HG03095 (cell line): ENCODE measurements at regions not wholly inside any gene's neighbourhood (a gene's known extent, or its start where the extent isn't known, plus 50 kb on each side); places are given as distances from the start of the nearest gene placed in this dataset.

Experiments used
- ATAC-seq: cut with Tn5 transposase; IDR thresholded peaks from one replicate; pipeline ENCODE4 v1.9.1; 2021; ENCODE audit warnings: moderate library complexity; ENCODE audit not compliant: unreplicated experiment

DNA sequence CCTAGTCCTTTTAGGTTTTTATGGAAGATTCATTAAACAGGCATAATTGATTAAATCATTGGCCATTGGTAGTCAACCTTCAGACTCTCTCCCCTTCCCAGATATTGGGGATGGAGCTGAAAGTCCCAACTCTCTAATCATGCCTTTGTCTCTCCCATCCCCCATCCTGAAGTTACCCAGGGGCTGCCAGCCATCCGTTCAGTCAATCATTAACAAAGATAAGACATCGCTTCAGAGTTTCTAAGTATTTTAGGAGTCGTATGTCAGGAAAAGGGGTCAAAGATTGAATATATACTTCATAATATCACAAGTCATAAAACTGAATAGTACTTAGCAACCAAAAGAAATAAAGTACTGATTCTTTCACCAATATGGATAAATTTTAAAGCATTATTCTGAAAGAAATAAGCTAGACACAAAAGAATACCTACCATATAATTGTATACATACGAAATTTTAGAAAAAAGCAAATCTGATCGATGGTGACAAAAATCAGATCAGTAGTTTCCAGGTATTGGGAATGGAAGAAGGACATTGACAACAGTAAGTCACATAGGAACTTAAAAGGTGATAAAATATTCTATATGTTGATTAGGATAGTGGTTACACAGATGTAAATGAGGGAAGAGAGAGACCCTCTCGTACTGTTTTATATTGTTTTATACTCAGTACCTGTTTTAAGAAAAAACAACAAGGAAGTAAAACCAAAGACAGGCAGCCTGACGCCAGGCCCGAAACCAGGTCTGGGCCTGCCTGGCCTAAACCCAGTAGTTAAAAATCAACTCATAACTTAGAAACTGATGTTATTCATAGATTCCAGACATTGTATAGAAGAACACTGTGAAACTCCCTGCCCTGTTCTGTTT, 414.4 kb downstream of the DAD1 start:
- no peak for ATAC-seq

DNA sequence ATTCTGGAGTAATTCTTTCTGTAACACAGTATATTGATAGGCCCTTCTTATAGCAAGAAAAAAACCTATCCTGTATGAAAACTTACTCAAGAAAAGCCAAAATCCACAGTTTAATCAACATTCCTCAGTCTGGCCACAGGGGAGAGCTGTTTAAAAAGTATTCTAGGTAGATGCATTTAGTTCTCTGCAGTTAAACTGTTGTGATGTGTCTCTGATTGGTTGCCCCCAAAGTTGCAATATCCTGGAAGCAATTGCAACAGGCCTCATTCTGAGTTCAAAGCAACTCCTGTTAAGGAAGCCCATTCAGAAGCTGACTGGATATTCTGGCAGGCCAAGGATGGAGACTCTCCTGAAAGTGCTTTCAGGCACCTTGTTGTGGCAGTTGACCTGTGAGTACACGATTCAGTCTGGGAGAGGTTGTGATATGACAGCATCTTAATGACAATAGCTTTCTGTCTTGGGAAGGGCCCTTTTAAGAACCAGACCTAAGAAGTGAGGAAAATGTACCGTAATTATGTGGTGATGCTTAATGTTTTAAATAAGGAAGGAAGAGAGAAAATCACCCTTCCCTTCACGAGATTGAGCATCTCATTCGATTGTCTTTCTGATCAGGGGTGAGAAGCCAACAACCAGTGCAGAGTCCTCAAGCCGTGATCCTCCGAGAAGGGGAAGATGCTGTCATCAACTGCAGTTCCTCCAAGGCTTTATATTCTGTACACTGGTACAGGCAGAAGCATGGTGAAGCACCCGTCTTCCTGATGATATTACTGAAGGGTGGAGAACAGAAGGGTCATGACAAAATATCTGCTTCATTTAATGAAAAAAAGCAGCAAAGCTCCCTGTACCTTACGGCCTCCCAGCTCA, 420.7 kb downstream of the DAD1 start:
- no peak for ATAC-seq

DNA sequence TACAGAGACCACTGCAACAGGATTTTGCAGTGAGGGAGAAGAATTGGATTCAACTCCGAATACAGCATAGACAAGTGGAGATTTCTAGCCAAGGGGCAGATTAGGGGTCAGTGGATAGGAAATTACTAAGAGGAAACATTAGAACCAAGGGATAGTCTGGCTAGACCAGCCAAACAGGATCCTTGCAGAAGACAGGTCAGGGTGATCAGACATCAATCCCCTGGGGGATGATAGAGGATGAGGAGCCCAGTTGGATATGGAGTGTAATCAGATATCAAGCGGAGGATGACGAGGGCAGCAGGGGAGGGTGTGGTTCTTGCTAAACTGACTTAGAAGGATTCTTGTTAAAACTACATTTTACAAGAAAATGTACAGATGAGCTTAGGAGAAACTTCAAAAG, 424.4 kb downstream of the DAD1 start:
- ATAC-seq: no peak

DNA sequence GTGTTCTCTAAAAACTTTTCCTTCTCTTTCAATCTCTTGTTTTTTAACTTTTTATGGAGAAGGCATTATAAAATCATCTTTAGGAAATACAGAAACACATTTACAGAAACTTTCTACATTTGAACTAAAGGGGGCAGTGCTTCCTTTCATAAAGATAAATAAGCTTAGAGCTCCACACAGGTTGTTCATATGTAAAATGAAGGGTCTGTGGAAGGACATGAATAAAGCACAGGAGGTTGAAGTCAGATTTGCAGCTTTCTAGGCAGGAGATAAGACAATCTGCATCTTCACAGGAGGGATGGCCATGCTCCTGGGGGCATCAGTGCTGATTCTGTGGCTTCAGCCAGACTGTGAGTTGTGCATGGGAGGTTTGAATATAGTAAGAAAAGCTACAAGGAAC, 426.0 kb downstream of the DAD1 start:
- no peak for ATAC-seq

DNA sequence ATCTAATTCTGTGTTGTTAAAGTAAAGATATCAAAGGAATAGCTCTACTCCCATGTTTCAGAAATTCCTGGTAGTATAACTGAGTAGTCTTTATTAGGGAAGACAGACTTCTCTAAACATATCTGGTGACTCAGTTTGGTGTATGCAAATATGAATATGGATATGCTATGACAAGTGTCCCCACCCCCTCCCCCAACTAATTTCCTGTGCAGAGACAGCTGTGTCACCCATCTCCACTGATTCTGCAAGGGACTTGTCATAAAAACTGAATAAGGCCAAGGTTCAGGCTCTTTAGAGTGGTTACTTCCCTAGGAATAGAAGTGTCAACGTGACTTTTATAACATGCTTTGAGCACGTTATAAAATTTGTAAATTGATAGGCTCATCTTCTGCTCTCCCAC, 429.1 kb downstream of the DAD1 start:
- ATAC-seq: no peak

DNA sequence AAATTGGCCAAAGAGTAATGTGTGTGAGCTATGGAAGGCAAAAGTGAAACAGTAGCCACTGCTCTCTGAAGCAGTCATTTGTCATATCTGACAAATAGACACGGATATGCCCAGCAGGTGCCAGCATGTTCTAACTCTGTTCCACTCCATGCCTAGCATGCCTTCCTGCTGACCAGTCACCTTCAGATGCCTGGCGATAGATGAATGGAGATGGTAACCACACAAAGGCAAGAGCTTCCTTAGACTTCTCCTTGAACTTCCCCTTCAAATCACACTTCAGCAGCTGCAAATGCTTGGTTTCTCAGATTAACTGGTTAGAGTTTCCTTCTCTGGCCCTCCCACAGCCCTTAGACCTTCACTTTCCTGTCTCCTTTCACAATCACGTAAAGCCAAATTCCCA, 429.9 kb downstream of the DAD1 start:
- no peak for ATAC-seq

DNA sequence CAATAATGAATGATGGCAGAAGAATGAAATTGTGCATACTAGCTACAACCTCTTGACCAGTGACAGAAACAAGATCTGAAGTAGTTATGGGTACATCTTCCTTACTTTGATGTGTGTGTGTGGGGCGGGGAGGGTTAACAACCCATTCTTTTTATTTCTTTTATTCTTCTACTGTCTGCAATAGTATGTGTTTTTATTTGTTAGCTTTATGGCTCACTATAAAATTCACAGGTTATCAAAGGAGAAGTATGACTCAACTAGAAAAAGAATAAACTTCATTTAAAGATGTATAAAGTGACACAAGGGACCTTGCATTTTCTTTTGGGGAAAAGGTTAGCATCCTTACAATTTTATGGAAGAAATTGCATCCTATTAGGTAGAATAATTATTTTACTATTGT, 430.5 kb downstream of the DAD1 start:
- ATAC-seq: no peak

DNA sequence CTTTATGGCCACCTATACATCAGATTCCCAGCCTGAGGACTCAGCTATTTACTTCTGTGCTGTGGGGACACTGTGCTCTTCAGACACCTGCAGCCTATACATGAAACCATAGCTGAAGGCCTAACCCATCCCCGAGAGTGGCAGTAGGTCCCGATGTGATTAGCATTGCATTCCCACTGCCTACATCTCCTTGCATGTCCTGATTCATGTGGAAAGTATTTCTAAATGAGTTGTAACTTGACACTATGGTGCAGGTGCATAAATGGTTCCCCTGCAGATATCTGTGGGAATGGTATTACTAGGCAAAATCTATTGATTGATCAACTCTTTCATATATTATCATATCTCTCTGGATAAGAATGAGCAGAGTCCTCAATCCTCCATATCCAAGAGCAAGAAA, 433.5 kb downstream of the DAD1 start:
- no peak for ATAC-seq

DNA sequence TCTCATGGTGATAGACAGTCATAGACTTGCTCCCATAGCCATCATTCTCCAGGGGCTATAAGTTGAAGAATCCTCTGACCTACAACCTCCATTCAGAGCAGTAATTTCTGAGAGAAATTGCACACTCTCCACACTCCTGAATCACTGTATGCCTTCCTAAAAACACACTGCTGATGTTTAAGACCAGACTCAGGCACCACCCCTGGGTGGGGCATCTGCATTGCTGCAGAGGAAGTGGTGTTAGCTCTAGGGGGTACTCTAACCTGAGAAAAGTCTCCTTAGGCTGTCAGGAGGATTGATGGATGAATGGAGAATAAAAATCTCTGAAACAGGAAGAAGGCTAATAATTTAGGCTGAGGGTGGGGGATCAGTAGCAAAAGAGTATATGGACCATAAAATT, 436.1 kb downstream of the DAD1 start:
- no peak for ATAC-seq

DNA sequence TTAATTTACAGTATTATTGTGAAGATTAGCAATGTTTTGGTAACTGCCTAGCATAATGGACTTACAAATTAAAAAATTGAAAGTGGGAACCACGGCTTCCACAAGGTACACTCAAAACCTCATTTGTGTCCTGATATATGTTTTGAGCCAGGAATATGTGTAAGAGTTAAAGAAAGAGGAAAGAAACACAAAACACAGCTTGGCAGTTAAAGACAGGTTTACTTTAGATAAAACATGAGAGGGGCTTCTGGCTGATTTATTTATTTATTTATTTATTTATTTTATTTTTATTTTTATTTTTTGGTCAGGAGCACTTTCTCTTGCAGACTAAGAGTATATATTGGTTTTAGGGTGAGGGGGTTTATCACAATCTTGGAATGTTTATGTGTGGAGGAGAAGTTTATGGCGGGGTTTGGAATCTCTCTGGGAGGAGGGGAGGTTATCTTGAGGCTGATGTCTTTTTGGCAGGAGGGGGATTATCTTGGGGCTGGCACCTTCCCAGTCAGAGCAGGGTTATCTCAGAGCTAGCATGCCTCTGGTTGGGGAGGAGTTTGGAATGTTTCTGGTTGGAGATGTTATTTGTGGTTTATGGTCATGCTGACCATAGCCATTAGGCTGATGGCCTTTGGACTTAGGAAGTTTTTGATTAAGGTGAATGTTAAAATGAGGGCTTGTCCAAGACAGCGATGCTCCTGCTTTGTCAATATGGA, 436.7 kb downstream of the DAD1 start:
- ATAC-seq: no peak

DNA sequence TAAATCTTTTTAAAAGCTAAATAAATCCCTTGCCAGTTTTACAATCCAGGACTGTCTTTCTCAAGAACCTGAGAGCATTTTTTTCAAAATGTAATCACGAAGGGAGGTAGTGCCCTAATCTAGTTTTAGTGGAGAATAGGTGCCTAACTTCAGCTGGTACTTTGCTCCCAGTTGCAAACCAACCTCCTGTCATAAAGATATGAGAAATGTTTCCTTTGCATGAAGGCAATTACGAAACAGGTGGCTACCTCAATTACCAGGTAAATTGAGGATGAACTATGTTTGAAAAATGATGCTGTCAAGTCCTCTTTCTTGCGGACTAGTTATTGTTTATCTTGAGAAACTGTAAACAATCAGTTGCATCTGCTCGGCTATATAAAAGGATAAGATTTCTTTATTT, 437.9 kb downstream of the DAD1 start:
- no peak for ATAC-seq

DNA sequence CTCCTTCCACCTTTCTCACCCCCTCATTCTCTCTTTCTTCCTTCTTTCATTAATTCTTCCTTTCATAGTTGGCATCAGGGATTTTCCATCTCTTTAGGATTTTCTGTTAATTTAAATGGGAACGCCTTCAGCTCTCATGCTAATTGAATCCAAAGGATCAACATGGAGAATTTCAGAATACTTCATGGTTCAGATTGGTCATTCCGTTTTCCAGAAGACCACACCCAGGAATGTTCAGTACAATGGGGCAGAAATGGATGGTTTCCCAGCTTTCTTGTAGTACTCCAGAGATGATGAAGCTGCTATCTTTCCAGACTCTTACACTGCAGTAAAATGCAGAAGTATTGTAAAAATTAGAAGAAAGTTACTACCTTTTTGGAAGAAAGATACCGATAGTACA, 440.0 kb downstream of the DAD1 start:
- ATAC-seq: no peak

DNA sequence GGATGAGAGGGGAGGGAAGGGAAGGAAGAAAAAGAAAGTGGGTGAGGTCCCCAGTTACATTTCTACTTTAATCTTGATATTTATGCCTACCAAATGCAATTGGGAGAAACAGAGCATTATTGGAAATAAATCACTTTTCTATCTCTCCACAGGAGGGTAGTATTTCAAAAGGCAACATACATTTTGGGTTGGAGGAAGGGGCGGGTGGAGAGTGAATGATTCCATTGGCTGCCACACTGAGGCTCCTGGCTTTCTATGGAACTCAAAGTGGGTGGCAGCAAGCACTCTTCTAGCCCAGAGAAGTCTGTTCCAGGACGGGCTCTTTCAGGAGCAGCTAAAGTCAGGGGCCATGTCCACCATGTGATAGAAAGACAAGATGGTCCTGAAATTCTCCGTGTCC, 441.3 kb downstream of the DAD1 start:
- ATAC-seq: no peak

DNA sequence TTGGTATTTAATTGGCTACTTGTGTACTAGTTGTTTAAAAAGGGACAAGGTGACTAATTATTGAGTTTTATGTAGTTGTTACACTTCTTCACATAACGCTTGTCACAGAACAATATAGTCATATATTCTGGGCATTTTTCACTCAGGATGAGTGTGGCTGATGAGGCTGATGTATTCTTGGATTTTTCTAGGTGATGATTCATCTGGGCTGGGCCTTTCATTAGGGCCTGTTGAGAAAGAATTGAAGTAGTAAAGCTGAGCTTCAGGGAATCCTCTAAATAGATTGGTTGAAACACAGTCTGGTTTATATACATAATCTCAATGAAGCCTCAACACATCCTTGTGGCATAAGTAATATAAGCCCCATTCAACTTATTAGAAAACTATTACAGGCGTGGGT, 445.7 kb downstream of the DAD1 start:
- no peak for ATAC-seq

DNA sequence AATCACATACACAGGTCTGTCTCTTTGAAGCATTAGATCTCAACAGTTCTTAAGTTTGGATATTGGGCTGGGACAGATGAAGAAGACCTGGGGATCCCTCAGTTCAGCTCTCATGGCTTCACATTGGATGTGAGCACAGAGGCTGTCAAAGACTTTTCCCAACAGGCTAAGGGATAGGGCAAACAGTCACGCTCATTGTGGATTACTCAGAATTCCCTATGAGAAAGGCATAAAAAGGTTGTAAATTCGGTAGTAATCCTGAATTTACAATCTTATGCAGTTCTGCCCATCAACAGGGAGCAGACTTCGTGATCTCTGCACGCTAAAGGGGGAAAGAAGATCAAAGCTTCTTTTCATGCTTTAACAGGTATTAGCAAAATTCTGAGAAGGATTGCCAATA, 448.4 kb downstream of the DAD1 start:
- ATAC-seq: no peak

DNA sequence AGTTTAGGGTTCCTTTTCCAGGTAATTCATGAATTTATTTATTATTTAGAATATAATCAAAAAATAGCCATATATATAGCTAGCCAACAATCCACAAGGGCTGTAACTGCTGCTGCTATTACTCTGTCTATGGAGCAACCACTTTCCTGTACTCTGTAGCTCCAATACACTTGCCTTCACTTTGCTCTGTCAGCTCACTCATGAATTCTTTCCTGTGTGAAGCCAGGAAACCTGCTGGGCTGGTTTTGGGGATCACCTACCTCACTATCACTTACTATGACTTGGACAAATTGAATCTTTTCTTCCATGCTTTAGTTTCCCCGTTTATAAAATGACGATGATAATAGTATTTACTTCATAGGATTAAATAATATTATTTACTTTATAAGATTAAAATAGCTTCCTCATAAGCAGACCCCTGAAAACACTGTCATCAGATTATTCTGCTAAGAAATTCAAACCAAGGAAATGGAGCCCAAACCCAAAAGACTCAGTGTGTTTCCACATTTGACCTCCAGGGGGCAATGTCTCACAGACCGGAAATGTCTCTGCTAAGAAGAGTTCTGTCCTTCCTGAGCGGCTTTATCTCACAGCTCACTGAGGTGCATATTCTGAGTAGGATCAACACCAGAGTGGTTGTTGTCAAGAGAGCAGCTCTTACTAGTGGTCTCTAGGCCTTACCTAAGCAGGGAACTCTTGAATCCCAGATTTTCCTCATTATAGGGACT, 457.1 kb downstream of the DAD1 start:
- ATAC-seq: no peak

DNA sequence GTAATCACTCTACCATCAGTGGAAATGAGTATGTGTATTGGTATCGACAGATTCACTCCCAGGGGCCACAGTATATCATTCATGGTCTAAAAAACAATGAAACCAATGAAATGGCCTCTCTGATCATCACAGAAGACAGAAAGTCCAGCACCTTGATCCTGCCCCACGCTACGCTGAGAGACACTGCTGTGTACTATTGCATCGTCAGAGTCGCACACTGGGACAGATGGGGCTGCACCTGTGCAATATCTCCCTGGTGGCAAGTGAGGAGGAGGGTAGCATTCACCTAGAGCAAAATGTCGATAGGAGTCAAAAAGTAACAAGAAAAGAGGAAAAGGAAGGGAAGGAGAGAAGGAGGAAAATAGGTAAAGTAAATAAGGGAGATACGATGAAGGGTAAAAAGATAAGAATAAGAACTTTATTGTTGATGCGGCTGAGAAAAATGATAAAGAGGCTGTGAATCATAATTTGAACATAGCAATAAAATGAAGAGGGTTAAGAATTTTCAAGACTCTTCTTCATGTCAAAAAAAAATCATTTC, 450.5 kb upstream of the OR4E1 start:
- no peak for ATAC-seq

DNA sequence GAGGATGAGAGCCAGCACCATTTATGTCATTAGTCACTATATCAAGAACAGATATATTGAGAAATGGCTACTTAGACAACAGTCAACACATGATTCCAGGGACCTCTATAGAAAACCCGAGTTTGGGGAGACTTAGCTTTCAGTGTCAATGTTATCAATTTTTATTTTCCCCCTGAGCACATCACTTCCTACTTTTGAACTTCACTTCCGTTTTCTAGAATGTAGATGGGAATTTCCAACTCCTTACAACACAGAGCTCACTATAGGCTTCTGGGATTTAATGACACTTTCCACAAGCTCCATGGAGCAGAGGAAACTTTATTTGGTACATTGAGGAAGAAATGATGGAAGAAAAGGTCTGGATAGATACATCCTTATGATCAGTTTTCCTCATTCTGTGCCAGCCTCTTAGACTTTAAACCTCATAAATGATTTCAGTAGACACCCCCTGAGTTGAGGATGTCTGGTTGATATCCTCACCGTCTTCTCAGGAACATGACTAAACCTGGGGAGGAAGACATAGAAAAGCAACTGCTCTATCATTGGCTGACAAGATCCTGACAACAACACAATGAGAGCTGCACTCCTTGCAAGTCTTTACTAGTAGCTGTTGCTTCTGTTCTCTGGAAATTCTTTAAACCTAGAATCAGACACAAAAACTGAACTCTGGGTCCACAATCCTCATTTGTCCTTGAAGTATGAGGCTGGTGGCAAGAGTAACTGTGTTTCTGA, 449.4 kb upstream of the OR4E1 start:
- no peak for ATAC-seq

DNA sequence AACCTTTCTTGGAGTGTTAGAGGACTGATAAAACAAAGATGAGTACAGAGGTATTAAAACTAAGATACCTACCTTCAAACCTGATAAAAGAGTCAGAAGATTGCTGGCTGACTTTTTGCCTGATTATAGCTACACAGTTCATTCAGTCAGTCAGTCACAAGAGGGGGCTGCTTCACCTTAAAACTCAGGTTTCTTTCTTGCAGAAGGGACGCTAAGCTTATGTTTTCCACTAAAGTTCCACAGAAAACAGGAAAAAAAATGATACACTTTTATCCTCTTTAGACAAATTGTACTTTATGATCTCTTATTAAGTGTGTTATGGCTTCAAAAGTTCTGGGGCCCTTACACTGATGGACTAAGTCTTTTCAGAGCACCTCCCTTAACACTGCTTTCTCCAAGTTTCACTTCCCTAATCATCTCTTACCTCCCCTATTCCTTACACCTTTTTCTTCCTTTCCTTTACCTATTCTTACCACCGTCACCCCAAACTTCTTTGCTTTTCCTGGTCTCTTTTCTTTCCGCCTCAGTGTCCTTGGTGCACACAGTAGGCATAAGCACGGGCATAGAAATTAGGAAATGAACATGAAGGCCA, 448.7 kb upstream of the OR4E1 start:
- ATAC-seq: no peak
